ENCODE measurements at regions not wholly inside any gene's neighbourhood (a gene's known extent, or its start where the extent isn't known, plus 50 kb on each side); places are given as distances from the start of the nearest gene placed in this dataset.

GRCh38 chr3:35849496-35849895, 210.2 kb downstream of the ARPP21 start:
- H3K27ac Mint-ChIP-seq (ENCODE audit: unreplicated experiment) = no peak overlapping the region
- H3K4me3 Mint-ChIP-seq = no peak overlapping the region
- H3K27me3 Mint-ChIP-seq (ENCODE audit: low read depth) = no peaks in the 10 kb centered on the region
- TF ChIP-seq CTCF (conservative IDR thresholded peaks at IDR 0.05) = no peak
- DNase-seq (ENCODE audit: low read depth, low spot score) = no peak
- H3K9me3 Mint-ChIP-seq = no peaks in the 10 kb centered on the region
- H3K36me3 Mint-ChIP-seq (ENCODE audit: low read depth) = no peaks in the 10 kb centered on the region
- H3K4me1 Mint-ChIP-seq = peaks cover 9% of the 10 kb centered on the region

GRCh38 chr3:35849963-35850362, 210.6 kb downstream of the ARPP21 start:
- Mint-ChIP-seq H3K27me3 (ENCODE audit: low read depth) (no peaks in the 10 kb centered on the region), H3K9me3 (no peaks in the 10 kb centered on the region), H3K4me3 (no peak overlapping the region), H3K36me3 (ENCODE audit: low read depth) (no peaks in the 10 kb centered on the region), H3K4me1 (peaks cover 5% of the 10 kb centered on the region), H3K27ac (ENCODE audit: unreplicated experiment) (no peak overlapping the region)
- no peak for DNase-seq (ENCODE audit: low read depth, low spot score)
- no peak for TF ChIP-seq CTCF (conservative IDR thresholded peaks at IDR 0.05)

GRCh38 chr3:35857004-35857403, 217.7 kb downstream of the ARPP21 start:
- Mint-ChIP-seq H3K4me3 (no peak overlapping the region), H3K4me1 (no peaks in the 10 kb centered on the region), H3K27ac (ENCODE audit: unreplicated experiment) (no peak overlapping the region), H3K36me3 (ENCODE audit: low read depth) (no peaks in the 10 kb centered on the region), H3K9me3 (no peaks in the 10 kb centered on the region), H3K27me3 (ENCODE audit: low read depth) (no peaks in the 10 kb centered on the region)
- DNase-seq (ENCODE audit: low read depth, low spot score) = no peak
- TF ChIP-seq CTCF (conservative IDR thresholded peaks at IDR 0.05) = no peak

GRCh38 chr3:35862057-35862456, 222.7 kb downstream of the ARPP21 start:
- Mint-ChIP-seq H3K36me3 (ENCODE audit: low read depth) (no peaks in the 10 kb centered on the region), H3K9me3 (no peaks in the 10 kb centered on the region), H3K4me1 (no peaks in the 10 kb centered on the region), H3K27ac (ENCODE audit: unreplicated experiment) (no peak overlapping the region), H3K4me3 (no peak overlapping the region), H3K27me3 (ENCODE audit: low read depth) (no peaks in the 10 kb centered on the region)
- no peak for TF ChIP-seq CTCF (conservative IDR thresholded peaks at IDR 0.05)
- no peak for DNase-seq (ENCODE audit: low read depth, low spot score)

- Mint-ChIP-seq H3K9me3 (no peaks in the 10 kb centered on the region), H3K4me3 (no peak overlapping the region), H3K27ac (ENCODE audit: unreplicated experiment) (no peak overlapping the region), H3K4me1 (no peaks in the 10 kb centered on the region), H3K27me3 (ENCODE audit: low read depth) (no peaks in the 10 kb centered on the region), H3K36me3 (ENCODE audit: low read depth) (no peaks in the 10 kb centered on the region)
- DNase-seq (ENCODE audit: low read depth, low spot score) = no peak
- TF ChIP-seq CTCF (conservative IDR thresholded peaks at IDR 0.05) = no peak
Observed at GRCh38 chr3:35864871-35865270, 225.5 kb downstream of the ARPP21 start.

GRCh38 chr3:35867791-35868190, 228.5 kb downstream of the ARPP21 start:
- Mint-ChIP-seq H3K36me3 (ENCODE audit: low read depth) (no peaks in the 10 kb centered on the region), H3K27me3 (ENCODE audit: low read depth) (no peaks in the 10 kb centered on the region), H3K27ac (ENCODE audit: unreplicated experiment) (no peak overlapping the region), H3K4me3 (no peak overlapping the region), H3K4me1 (no peaks in the 10 kb centered on the region), H3K9me3 (no peaks in the 10 kb centered on the region)
- no peak for DNase-seq (ENCODE audit: low read depth, low spot score)
- no peak for TF ChIP-seq CTCF (conservative IDR thresholded peaks at IDR 0.05)

Data from neural crest cell (in vitro differentiated cells).